Osteoblast (primary cell): ENCODE measurements at regions not wholly inside any gene's neighbourhood (a gene's known extent, or its start where the extent isn't known, plus 50 kb on each side); places are given as distances from the start of the nearest gene placed in this dataset.

ENCODE experiments used
- DNase-seq: peaks from one replicate; pipeline ENCODE4 v3.0.0; 2011; ENCODE audit warnings: low spot score, mixed read lengths; ENCODE audit not compliant: insufficient read length; ENCODE audit errors: missing footprints
- H2AFZ ChIP-seq: 2 replicates; pipeline ENCODE4 v1.6.0; 2011; ENCODE audit warnings: mild to moderate bottlenecking, low read length
- H3K27ac ChIP-seq: 2 replicates; pipeline ENCODE4 v1.5.1; 2011; ENCODE audit warnings: mild to moderate bottlenecking, low read depth, low read length, moderate library complexity
- H3K27me3 ChIP-seq: 2 replicates; pipeline ENCODE4 v1.6.0; 2012; ENCODE audit warnings: mild to moderate bottlenecking, control low read depth, inconsistent platforms, low read length, moderate library complexity; ENCODE audit not compliant: insufficient read depth
- H3K36me3 ChIP-seq: 2 replicates; pipeline ENCODE4 v1.5.1; 2011; ENCODE audit warnings: mild to moderate bottlenecking, low read length, control low read depth, moderate library complexity; ENCODE audit not compliant: insufficient read depth
- H3K4me1 ChIP-seq: 2 replicates; pipeline ENCODE4 v1.5.1; 2011; ENCODE audit warnings: mild to moderate bottlenecking, low read length, control low read depth, moderate library complexity; ENCODE audit not compliant: insufficient read depth
- H3K4me2 ChIP-seq: 2 replicates; pipeline ENCODE4 v1.6.0; 2011; ENCODE audit warnings: mild to moderate bottlenecking, low read length; ENCODE audit not compliant: insufficient read depth
- H3K4me3 ChIP-seq: fragments of 200-600 bp; sonication (generic); 3 replicates; pipeline ENCODE4 v1.5.1; 2012; ENCODE audit warnings: mild to moderate bottlenecking, low read length, inconsistent platforms; ENCODE audit not compliant: insufficient read depth
- H3K79me2 ChIP-seq: 2 replicates; pipeline ENCODE4 v1.6.0; 2012; ENCODE audit warnings: mild to moderate bottlenecking, low read length, control low read depth, inconsistent platforms; ENCODE audit not compliant: insufficient read depth
- H3K9me3 ChIP-seq: 2 replicates; pipeline ENCODE4 v1.5.1; 2011; ENCODE audit warnings: low read depth, low read length, control low read depth
- H4K20me1 ChIP-seq: 2 replicates; pipeline ENCODE4 v1.6.0; 2012; ENCODE audit warnings: mild to moderate bottlenecking, low read length, control low read depth; ENCODE audit not compliant: insufficient read depth
- CTCF ChIP-seq: IDR thresholded peaks from 2 replicates; pipeline ENCODE4 v1.5.1; 2011; ENCODE audit warnings: mild to moderate bottlenecking, low read depth, low read length, moderate library complexity; ENCODE audit errors: extremely low read depth

GRCh38 chr1:235009561-235010306 is 118.9 kb downstream of the TOMM20 start:
- peaks cover 19% of the 10 kb centered on the region for H3K4me1 ChIP-seq
- peaks cover 2% of the 10 kb centered on the region for H3K9me3 ChIP-seq
- H3K4me3 ChIP-seq, result no peak overlapping the region
- no peaks in the 10 kb centered on the region for H3K36me3 ChIP-seq
- no peak overlapping the region for H3K4me2 ChIP-seq
- TF ChIP-seq CTCF, result no peak
- H3K27me3 ChIP-seq, result no peaks in the 10 kb centered on the region
- no peak overlapping the region for H2AFZ ChIP-seq
- H3K79me2 ChIP-seq, result no peaks in the 10 kb centered on the region
- DNase-seq, result no peak
- H3K27ac ChIP-seq, result no peak overlapping the region
- H4K20me1 ChIP-seq, result no peaks in the 10 kb centered on the region

- H3K27ac ChIP-seq, result no peak overlapping the region
- H3K9me3 ChIP-seq, result peaks cover 2% of the 10 kb centered on the region
- H3K36me3 ChIP-seq, result no peaks in the 10 kb centered on the region
- no peaks in the 10 kb centered on the region for H3K27me3 ChIP-seq
- no peak for TF ChIP-seq CTCF
- H3K4me2 ChIP-seq, result no peak overlapping the region
- DNase-seq, result no peak
- no peaks in the 10 kb centered on the region for H3K79me2 ChIP-seq
- no peak overlapping the region for H2AFZ ChIP-seq
- H3K4me3 ChIP-seq, result no peak overlapping the region
- H3K4me1 ChIP-seq, result peaks cover 19% of the 10 kb centered on the region
- H4K20me1 ChIP-seq, result no peaks in the 10 kb centered on the region
These were observed 119.6 kb downstream of the TOMM20 start for GRCh38 chr1:235009074-235009473.

- H3K79me2 ChIP-seq, result no peaks in the 10 kb centered on the region
- H3K4me1 ChIP-seq, result peaks cover 19% of the 10 kb centered on the region
- no peak overlapping the region for H3K4me2 ChIP-seq
- no peak for TF ChIP-seq CTCF
- H3K36me3 ChIP-seq, result no peaks in the 10 kb centered on the region
- no peak overlapping the region for H3K4me3 ChIP-seq
- H2AFZ ChIP-seq, result no peak overlapping the region
- peaks cover 2% of the 10 kb centered on the region for H3K9me3 ChIP-seq
- no peaks in the 10 kb centered on the region for H3K27me3 ChIP-seq
- no peaks in the 10 kb centered on the region for H4K20me1 ChIP-seq
- no peak for DNase-seq
- H3K27ac ChIP-seq, result no peak overlapping the region
These were observed 120.4 kb downstream of the TOMM20 start for GRCh38 chr1:235008239-235008638.

GRCh38 chr1:235006816-235007215 is 121.8 kb downstream of the TOMM20 start:
- Histone ChIP-seq H3K4me2 (no peak overlapping the region), H2AFZ (no peak overlapping the region), H3K79me2 (no peaks in the 10 kb centered on the region), H3K4me3 (no peak overlapping the region), H3K27ac (no peak overlapping the region), H3K27me3 (no peaks in the 10 kb centered on the region), H4K20me1 (no peaks in the 10 kb centered on the region), H3K36me3 (no peaks in the 10 kb centered on the region), H3K4me1 (peaks cover 9% of the 10 kb centered on the region), H3K9me3 (peaks cover 2% of the 10 kb centered on the region)
- no peak for TF ChIP-seq CTCF
- DNase-seq, result no peak
